Stimulated activated CD4-positive, alpha-beta T cell treated with anti-CD3 and anti-CD28 coated beads, TNF-alpha, amount 100 ng/mL, for 4 hours (primary cell): ENCODE measurements at regions not wholly inside any gene's neighbourhood (a gene's known extent, or its start where the extent isn't known, plus 50 kb on each side); places are given as distances from the start of the nearest gene placed in this dataset.

Experiments
- DNase-seq, 3 experiments: peaks; one replicate each; pipeline ENCODE4 v3.0.0-alpha.2; 2020; ENCODE audit warnings: low read depth in 3 of 3

- DNase-seq, result no peak
Observed at GRCh38 chr7:85890244-85890811, 703.5 kb upstream of the SEMA3D start.

- no peak for DNase-seq
Observed at GRCh38 chr7:85887133-85887532, 700.3 kb upstream of the SEMA3D start.

- no peak for DNase-seq
Observed at GRCh38 chr7:85882335-85882734, 695.5 kb upstream of the SEMA3D start.

GRCh38 chr7:85875398-85875797, 688.5 kb upstream of the SEMA3D start:
- DNase-seq, result no peak

GRCh38 chr7:85866540-85866939, 679.7 kb upstream of the SEMA3D start:
- no peak for DNase-seq

- DNase-seq, result no peak
Observed at GRCh38 chr7:85851571-85852193, 664.8 kb upstream of the SEMA3D start.

GRCh38 chr7:85850381-85850780, 663.5 kb upstream of the SEMA3D start:
- no peak for DNase-seq

- no peak for DNase-seq
Observed at GRCh38 chr7:85840554-85840953, 653.7 kb upstream of the SEMA3D start.

- DNase-seq, result no peak
Observed at GRCh38 chr7:85833066-85833465, 646.2 kb upstream of the SEMA3D start.

GRCh38 chr7:85830982-85831381, 644.1 kb upstream of the SEMA3D start:
- DNase-seq, result no peak

GRCh38 chr7:85829817-85830432, 643.1 kb upstream of the SEMA3D start:
- DNase-seq, result no peak

GRCh38 chr7:85829176-85829575, 642.3 kb upstream of the SEMA3D start:
- DNase-seq, result no peak

- no peak for DNase-seq
Observed at GRCh38 chr7:85828614-85829013, 641.8 kb upstream of the SEMA3D start.

GRCh38 chr7:85823396-85824080, 636.7 kb upstream of the SEMA3D start:
- no peak for DNase-seq

GRCh38 chr7:85821926-85822325, 635.1 kb upstream of the SEMA3D start:
- no peak for DNase-seq

- no peak for DNase-seq
Observed at GRCh38 chr7:85820702-85821443, 634.0 kb upstream of the SEMA3D start.

GRCh38 chr7:85815526-85815925, 628.7 kb upstream of the SEMA3D start:
- no peak for DNase-seq

GRCh38 chr7:85806321-85806720, 619.5 kb upstream of the SEMA3D start:
- no peak for DNase-seq

GRCh38 chr7:85805656-85806055, 618.8 kb upstream of the SEMA3D start:
- no peak for DNase-seq

GRCh38 chr7:85805249-85805648, 618.4 kb upstream of the SEMA3D start:
- no peak for DNase-seq

- DNase-seq, result no peak
Observed at GRCh38 chr7:85802211-85802610, 615.4 kb upstream of the SEMA3D start.

GRCh38 chr7:85796956-85797355, 610.1 kb upstream of the SEMA3D start:
- no peak for DNase-seq
